Inflammatory macrophage treated with lipopolysaccharide for 1 hour (primary cell): ENCODE measurements at regions not wholly inside any gene's neighbourhood (a gene's known extent, or its start where the extent isn't known, plus 50 kb on each side); places are given as distances from the start of the nearest gene placed in this dataset.
"Not testable (repeated sequence)": the region's sequence is repeated elsewhere in the genome, so short reads cannot be mapped to it uniquely, and the experiment has no call there.

Experiments used
- DNase-seq, 2 donors: peaks; one replicate each; pipeline ENCODE4 v3.0.0-alpha.2; 2020 to 2022

DNA sequence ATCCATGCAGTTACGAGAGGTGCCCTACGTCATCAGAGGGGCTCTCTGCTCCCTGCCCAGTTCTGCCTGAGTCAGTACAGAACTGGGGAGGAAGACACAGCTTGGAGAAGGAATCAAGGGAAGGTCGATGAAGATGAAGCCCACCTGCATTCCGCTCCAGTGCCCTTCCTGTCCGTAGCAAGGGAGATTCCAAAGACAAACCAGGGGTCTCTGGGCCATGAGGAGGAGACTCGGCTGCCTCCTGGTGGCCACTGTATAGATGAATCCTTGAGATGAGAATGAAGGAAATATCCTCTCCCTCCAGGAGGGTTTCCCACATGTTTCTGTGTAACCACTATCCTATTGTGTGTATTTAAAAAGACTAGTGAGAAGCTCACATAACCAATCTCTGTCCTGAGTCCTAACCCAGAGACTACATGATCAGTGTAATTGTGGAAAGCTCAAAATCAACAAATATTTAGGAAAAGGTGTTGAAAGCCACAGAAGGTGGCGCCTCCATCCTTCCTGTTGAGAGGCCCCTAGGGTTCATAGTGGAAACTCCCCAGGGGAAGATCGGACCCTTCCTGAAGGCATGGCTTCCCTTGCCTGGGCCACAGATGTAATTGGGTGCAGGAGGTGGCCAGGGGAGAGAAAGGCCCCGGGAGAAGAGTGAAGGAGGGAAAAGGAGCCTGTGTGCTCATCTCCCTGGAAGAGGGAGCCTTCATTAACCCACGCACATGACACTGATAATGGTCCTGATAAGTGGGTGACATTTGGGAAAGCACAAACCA is 67.0 kb upstream of the LYZL2 start:
- not testable (repeated sequence) for DNase-seq

- DNase-seq: not testable (repeated sequence)
These were observed 66.1 kb upstream of the LYZL2 start for GRCh38 chr10:30695481-30696236.

DNA sequence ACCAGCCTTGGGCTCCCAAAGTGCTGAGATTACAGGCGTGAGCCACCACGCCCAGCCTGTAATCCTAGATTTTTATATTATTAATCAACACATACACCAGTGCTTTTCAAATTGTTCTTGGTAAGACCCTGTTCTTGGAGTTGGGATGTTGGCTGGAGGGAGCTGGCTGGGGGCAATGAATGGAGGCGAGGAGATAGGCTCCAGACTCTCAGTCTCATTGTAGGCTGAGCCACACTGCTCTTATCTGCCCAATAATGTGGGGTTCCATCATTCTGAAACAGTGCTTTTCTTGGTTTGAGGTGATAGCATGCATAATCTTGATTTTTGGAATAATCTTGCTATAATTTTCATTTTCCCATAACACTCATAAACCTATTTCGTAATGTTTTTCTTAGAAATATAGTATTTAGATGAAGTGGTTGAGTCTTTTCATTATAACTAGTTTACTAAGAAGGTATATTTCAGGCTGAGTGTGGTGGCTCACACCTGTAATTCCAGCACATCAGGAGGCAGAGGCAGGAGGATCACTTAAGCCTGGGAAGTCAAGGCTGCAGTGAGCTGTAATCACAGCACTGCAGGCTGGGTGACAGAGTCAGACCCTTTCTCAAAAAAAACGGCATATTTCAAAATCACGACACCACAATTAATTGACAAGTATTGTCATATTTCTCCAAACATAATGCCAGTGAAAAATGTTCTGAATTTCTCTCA is 65.1 kb upstream of the LYZL2 start:
- DNase-seq: no peak

DNA sequence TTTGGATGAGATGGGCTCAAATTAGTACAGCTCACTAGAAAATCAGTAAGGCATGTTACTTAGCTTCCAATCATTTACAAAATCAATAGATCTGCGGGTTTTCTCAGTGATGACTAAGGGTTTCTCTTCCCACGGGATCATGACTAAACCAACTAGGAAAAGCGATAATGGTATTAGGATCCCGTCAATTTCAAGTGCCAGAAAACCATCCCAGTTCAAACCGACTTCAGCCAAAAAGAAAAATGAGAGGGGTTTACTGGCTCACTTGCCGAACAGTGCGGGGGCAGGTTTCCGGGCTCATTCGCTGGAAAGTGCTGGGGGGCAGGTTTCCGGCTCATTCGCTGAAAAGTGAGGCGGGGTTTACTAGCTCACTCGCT is 62.1 kb upstream of the LYZL2 start:
- DNase-seq: no peak

DNA sequence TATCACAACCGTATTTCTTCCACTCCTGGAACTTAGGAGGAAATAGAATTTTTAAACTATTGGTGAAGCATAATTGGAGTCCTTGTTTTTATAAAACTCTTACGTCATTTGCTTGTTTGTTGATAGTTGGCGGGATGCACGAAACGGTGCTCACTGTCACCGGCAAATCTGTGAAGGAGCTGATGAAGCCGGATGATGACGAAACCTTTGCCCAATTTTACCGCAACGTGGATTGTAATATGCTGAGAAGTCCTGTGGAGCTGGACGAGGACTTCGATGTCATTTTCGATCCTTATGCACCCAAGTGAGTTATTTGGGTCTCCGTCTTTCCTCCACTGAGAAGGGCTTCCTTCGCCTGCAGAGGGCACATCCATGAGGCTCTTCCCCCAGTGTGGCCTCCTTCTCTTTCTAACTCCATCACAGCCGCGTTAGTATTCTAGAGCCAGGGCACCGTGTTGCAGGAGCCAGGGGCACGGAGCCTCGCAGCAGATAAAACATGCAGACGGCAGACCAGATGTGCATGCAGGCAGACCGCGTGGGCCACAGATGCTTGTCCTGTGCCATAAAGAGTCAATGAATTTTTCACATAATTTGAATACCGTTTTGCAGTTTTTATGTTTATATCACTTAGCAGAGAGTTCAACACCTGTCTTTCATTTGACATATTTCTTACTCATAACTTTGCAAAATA is 61.5 kb upstream of the LYZL2 start:
- not testable (repeated sequence) for DNase-seq

- no peak for DNase-seq
These were observed 58.9 kb upstream of the LYZL2 start for GRCh38 chr10:30688456-30688855.

DNA sequence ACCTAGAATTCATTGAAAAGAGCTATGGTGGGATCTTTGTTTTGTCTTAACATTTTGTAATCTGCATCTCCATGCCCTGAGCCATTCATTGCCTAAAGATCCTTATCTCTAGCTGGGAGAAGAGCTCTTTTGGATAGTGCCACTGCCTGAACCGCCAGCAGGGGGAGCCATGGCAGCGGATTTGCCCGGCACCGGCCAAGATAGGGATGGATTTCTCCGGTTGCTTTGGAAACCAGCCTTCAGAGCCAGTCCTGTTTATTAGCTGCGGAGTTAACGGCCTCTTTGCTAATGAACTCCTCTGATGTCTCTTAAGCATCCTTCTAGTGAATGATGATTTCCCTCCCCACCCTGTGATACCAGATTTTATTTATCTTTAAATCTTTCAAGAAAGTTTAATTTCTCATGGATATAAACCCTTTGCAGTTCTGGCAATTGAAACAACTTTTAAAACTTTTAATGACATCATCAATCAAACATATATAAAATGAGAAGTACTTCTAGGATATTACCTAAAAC is 58.2 kb upstream of the LYZL2 start:
- peak; percentile 53 to 89 for DNase-seq

- no peak for DNase-seq
These were observed 57.2 kb upstream of the LYZL2 start for GRCh38 chr10:30686708-30687107.

DNA sequence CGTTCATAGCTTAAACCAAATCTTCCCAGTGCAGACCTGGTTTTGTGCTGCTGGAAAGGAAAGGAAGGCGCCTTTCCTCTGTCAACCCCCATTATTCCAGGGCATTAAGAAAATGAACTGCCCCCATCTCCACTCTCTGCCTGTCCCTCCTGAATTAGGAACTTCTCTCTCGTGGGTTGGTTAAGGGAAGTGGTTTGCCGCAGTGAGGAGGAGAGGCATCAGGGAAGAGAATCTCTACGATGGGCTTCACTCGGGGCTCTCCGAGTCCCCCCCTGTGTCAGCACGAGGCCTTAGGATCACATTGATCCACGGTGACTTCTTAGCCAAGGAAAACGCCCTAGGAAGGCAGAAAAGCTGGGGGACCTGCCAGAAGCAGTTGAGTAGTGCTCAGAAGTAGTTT is 53.9 kb upstream of the LYZL2 start:
- peak; percentile 41 to 52 for DNase-seq

DNA sequence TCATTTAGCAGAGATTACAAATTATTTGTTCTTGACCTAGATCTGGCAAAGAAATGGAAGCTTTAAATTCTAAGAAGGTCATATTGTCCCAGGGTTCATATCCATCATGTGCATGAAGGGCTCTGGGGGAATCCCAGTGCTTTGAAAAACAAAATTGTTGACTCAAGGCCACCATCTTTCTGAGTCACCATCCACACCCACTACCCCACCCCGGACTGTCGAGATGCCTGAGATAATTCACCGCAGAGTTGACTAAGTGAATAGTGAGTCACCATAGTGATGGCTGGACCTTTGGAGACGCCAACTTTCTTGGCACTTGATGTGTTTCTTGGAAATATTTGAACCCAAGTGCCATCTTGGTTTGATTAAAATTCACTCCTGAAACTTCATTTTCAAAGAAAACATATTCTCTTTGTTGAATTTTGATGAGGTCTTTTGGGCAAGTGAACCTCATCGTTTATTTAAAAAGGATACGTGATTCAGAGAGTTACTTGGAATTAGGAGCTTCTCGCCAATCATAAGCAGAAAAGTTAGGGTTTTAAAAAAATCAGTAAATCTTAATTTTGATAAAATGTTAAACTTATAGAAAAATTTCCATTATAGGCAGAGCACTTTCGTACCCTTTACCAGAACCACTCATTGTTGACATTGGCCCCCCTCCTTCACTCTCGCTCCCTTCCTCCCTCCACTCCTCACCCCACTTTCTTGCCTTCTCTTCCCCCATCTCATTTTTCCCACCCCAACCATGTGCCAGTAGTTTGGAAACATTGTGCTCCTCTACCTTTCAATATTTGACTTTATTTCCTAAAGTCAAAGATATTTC is 53.0 kb upstream of the LYZL2 start:
- peak; percentile 90 to 96 for DNase-seq

DNA sequence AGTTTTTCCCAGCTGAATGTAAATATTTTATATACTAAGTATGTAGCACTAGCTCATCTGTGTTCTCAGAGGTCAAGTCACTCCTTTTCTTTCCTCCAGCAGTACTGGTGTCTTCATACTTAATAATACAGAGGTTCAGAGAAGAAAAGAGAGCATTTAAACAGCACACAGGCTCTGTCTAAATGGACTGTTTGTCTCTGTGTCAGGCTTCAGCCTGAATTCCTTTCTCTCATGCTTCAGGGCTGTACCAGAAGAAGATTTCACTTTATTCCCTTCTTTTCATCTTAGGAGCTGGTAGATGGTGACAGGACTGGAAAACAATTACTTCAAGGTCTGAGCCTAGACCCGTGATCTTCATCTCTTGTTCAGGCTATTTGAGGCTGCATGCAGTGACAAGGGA is 51.4 kb upstream of the LYZL2 start:
- no peak for DNase-seq
